ENCODE measurements at regions not wholly inside any gene's neighbourhood (a gene's known extent, or its start where the extent isn't known, plus 50 kb on each side); places are given as distances from the start of the nearest gene placed in this dataset.
"Not testable (repeated sequence)": the region's sequence is repeated elsewhere in the genome, so short reads cannot be mapped to it uniquely, and the experiment has no call there.

- DNase-seq, result no peak
Observed at GRCh38 chr3:153762411-153763235, 358.6 kb upstream of the ARHGEF26 start.

GRCh38 chr3:153767601-153768560 lies 353.3 kb upstream of the ARHGEF26 start:
- no peak for DNase-seq

DNA sequence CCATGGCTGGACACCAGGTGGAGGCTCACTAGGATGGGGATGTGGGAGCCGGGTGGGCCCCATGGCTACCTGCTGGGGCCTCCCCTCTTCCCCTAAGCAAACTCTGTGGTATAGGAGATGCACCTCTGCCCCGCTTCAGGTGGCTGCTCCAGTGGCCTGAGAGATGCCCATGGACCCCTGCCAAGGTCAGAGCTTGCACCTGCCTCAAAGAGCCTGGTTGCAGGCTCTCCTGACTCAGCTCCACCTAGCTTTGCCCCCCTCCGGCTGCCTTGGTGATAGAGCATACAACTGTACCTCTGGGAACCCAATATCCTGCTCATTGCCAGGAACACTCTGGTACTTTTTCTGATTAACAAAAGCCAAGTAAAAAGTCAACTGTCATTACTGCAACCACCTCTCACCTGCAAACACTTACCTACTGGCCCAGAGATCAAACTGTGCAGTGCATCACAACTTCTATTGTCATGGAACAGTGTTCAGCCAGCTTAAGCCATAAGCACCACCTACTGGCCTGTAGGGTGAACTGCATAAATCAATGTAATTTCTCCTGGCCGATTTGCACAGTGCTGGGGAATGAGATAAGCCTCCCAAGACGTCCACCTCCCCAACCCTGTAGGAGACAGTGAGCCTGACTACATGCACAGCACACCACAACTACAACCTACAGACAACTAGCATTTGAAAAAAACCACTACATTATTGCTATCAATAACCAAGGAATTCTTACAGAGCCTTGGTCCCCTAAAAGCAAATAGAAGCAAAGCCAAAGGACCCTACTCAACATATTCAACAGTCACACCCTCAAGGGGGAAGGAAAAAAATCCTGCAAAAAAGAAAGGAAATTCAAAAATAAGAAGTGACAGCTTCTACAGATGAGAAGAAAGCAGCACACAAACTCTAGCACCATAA lies 352.4 kb upstream of the ARHGEF26 start:
- peak; percentile 21 to 47 for DNase-seq

DNA sequence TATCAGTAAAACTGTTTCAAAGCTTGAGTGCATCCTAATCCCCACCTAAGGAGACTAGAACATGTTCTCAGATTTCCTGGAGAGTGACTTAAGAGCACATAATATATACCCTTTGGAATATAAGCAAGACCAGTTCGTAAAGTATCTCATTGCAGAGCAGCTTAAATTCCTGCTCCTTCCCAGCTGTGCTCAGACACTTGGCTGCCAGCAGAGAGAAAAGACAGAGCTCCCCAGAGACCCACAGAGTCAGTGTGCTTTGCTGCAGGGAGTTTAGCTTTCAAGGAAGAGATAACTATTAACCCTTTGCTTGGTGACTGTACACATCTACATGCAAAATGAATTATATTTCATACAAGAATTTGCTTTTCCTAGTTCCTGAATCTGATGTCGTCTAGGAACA lies 338.1 kb upstream of the ARHGEF26 start:
- no peak for DNase-seq

DNA sequence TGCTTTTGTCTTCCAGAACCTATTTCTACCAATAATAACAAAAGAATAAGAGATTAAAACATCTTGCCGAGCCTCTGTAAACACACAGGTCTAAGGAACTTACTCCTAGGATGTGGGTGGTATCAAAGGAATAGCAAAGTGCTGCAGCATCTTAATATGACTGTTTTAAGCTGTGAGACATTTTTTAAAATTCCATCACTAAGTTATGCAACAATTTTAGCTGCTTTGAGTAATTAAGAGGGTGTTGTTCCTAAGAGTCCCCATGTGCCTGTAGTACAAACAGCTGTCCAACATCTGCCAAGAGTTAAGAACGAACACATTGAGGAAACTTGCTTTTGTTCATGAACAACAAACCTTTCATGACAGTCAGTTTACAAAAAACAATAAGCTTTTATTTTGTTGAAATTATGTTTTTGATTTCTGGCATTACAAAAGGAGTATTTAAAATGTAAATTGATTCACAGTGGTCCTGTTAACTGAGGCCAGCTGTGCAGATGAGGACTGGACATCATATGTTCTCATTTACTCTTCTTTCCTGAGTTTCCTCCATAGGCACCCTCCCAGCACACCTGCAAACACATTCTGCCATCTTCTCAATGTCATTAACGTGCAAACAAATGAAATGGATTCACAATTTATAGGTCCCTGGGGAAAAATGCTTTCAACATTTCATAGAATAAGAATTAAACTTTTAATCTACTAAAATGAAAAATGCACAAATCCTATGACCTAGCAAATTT lies 337.3 kb upstream of the ARHGEF26 start:
- no peak for DNase-seq

- no peak for DNase-seq
Observed at GRCh38 chr3:153785901-153786300, 335.3 kb upstream of the ARHGEF26 start.

GRCh38 chr3:153789380-153789779 lies 331.8 kb upstream of the ARHGEF26 start:
- no peak for DNase-seq

DNA sequence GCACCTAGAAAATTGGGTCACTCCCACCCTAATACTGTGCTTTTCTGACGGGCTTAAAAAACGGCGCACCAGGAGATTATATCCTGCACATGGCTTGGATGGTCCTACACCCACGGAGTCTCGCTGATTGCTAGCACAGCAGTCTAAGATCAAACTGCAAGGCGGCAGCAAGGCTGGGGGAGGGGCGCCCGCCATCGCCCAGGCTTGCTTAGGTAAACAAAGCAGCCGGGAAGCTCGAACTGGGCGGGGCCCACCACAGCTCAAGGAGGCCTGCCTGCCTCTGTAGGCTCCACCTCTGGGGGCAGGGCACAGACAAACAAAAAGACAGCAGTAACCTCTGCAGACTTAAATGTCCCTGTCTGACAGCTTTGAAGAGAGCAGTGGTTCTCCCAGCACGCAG lies 324.1 kb upstream of the ARHGEF26 start:
- DNase-seq, result not testable (repeated sequence)

- no peak for DNase-seq
Observed at GRCh38 chr3:153809097-153809496, 312.1 kb upstream of the ARHGEF26 start.

- DNase-seq, result no peak
Observed at GRCh38 chr3:153818338-153818737, 302.9 kb upstream of the ARHGEF26 start.

DNA sequence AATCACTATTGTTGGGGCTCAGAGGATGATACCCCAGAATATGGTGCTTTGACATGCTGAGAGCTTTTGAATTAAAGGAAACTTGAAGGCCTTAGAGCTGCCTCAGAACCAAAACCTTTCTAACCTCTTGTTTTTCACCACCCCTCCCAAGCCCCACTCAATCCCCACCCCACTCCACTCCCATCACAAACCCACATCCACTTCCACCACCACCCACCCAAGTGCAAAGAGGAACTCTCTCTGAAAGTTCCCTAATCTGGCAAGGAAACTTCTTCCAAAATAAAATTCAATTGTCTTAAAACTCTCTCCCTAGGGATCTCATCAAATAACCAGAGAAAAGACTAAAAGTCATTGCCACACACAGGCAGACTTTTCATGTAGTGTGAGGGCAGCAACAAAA lies 301.2 kb upstream of the ARHGEF26 start:
- DNase-seq, result no peak

GRCh38 chr3:153828346-153828745 lies 292.8 kb upstream of the ARHGEF26 start:
- not testable (repeated sequence) for DNase-seq

GRCh38 chr3:153829606-153830170 lies 291.5 kb upstream of the ARHGEF26 start:
- no peak for DNase-seq

- DNase-seq, result no peak
Observed at GRCh38 chr3:153830552-153830951, 290.6 kb upstream of the ARHGEF26 start.

DNA sequence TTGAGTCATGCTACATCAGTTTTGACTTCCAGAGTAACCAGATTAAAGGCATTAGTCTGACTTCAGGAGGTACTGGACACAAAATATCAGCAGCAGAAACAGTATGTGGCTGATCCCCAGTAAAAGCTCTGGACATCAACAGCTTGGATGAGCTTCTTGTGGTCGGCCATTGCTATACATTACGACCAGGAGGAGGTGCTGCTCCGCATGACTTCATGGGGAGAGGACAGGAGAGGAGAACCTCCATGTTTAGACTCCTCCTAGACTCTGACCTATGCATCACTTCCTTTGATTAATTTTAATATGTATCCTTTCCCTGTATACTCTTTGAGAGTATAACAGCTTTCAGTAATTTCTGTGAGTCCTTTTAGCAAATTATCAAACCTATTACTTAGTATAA lies 285.6 kb upstream of the ARHGEF26 start:
- DNase-seq, result no peak

GRCh38 chr3:153840487-153840886 lies 280.7 kb upstream of the ARHGEF26 start:
- DNase-seq, result no peak

- no peak for DNase-seq
Observed at GRCh38 chr3:153843994-153844393, 277.2 kb upstream of the ARHGEF26 start.

DNA sequence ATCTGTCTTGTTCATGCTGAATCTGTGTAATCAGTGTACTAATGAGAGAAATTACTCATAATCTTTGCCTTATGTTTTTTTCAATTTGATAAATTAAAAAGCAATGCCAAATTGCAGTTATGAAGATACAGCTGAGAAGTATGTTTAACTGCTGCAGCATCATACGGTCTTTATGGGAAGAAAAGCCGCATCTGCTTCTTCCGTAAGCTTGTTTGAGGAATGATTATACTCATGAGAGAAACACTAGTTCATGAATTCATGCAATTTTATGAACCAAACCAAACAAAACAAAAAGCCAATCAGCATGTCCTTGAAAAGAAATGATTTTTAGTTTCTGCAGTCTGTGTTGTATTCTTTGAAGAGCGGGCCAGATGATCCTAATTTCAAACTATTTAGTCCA lies 275.9 kb upstream of the ARHGEF26 start:
- no peak for DNase-seq

DNA sequence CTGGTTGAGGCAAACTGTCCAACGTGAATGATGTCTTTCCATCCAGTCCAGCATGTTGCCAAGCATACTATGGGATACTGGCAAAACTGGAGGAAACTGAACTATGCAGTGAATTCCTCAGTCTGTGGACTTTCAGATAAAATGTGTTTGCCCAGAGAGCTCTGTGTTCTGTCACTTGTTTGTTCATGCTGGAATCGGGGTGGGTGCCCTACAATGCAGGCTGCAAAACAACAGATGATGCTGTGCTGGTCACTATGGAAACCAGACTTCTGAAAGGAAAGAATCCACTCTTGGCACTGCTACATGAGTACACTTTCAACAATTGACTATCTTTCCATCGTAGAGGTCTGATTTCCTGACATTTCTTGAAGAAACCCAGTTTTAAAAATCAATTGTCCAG lies 272.5 kb upstream of the ARHGEF26 start:
- DNase-seq, result no peak

- DNase-seq, result no peak
Observed at GRCh38 chr3:153852355-153852754, 268.8 kb upstream of the ARHGEF26 start.

- no peak for DNase-seq
Observed at GRCh38 chr3:153853163-153853562, 268.0 kb upstream of the ARHGEF26 start.

DNA sequence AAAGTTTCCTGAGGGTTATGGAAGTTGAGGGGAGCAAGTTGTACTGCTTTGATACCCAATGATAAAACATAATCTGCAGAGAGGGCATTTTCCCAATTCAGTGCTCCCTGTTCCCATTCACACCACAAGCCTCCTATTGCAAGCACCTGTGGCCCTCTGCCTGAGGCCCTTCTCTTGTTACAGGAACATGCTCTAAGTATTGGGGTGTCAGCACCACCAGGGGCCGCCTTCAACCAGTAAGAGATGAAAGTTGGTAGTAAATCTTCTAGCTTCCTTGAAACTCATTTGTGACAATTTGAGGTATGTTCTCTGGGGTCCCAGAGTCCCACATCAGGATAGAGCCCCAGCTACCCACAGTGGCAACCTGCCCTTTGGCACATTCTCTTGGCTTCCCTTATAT lies 265.4 kb upstream of the ARHGEF26 start:
- no peak for DNase-seq

Measured in stimulated activated CD4-positive, alpha-beta T cell treated with anti-CD3 and anti-CD28 coated beads, Interleukin-2, amount 100 ng/mL, for 24 hours (primary cell).